NAMALWA (cell line): ENCODE measurements at regions not wholly inside any gene's neighbourhood (a gene's known extent, or its start where the extent isn't known, plus 50 kb on each side); places are given as distances from the start of the nearest gene placed in this dataset.

ENCODE experiments used
- DNase-seq: peaks from one replicate; pipeline ENCODE4 v3.0.0-alpha.2; 2015; ENCODE audit warnings: low spot score

GRCh38 chr5:117060099-117060498, 485.5 kb upstream of the SEMA6A start:
- no peak for DNase-seq

DNA sequence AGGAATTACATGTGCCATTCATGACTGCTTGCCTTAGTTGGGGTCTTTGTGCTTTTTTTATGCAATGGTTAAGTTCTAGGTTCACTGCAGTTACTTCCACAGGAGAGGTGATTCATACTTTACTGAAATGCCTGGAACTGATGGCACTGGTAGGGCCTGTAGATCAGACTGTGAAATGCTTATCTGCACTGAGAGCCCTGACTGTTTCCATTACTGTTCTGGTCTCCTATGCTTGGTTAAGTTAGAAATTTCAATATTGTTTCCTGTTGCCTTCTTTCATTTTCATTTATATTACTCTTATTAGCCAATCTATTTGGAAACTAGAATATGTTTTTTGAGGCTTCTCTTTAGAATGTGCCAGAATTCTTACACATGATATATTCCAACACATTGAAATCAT, 484.1 kb upstream of the SEMA6A start:
- DNase-seq = no peak

- no peak for DNase-seq
Observed at GRCh38 chr5:117055517-117055916, 480.9 kb upstream of the SEMA6A start.

GRCh38 chr5:117054911-117055310, 480.3 kb upstream of the SEMA6A start:
- DNase-seq = no peak

- no peak for DNase-seq
Observed at GRCh38 chr5:117054141-117054540, 479.5 kb upstream of the SEMA6A start.

DNA sequence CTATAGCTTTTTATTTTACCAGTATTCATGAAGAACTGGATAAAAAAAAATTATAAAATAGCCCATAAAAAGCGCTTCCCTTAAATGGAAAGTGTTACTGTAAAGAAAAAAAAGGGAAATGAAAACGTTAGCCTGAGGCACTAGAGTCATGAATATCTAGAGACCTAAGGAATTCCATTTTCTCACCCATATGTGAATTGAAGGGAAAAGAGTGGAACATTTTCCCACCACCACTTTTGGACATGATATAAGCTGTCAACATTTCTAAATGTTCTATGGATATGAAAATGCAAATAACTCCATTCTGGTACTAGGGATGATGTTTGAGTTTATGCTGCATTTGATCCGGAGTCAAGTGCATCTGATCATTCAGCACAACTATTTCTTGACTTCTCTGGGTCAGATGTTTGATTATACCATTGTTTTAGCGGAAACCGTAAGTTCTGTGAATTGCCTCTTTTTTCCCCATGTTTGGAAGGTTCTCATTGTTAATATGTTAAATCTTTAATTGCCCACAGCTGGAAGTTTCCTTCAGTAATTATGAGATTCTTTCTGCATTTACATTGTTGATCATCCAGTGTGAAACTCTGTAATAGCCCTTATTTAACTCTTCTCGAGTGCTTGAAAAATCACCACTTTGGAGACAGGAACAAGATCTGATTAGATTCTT, 467.4 kb upstream of the SEMA6A start:
- DNase-seq = no peak

GRCh38 chr5:117039035-117039434, 464.4 kb upstream of the SEMA6A start:
- DNase-seq = no peak

GRCh38 chr5:117027384-117027783, 452.8 kb upstream of the SEMA6A start:
- DNase-seq = no peak

- DNase-seq = no peak
Observed at GRCh38 chr5:117020999-117021398, 446.4 kb upstream of the SEMA6A start.

GRCh38 chr5:117013280-117013877, 438.8 kb upstream of the SEMA6A start:
- DNase-seq = no peak

DNA sequence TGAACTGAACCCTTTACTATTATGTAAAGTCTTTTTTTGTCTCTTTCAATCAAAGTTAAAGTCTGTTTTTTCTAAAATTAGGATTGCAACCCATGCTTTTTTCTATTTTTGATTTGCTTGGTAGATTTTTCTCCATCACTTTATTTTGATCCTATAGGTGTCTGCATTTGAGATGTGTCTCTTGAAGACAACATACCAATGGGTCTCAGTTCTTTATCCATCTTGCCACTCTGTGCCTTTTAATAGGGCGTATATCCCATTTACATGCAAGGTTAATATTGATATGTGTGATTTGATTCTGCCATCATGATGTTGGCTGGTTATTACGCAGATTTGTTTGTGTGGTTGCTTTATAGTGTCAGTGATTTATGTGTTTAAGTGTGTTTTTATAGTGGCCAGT, 436.0 kb upstream of the SEMA6A start:
- DNase-seq = no peak

DNA sequence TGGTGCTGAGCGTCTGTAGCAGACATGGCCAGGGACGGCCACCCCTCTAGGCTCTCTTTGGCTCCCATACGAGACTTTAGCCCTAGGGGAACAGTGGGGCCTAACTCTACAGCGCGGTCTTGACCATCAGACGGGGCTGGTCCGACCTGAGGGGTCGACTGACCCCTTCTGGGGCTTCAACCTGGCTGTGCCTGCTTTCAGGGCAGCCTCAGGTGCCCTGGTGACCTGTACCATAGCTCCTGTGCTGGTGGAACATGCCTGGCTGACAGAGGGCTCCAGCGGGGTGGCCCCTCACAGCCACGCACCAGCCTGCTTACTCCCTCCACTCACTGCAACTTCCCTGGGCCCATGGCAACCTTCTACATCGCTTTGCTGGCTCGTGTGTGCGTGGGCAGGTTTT, 423.4 kb upstream of the SEMA6A start:
- no peak for DNase-seq

DNA sequence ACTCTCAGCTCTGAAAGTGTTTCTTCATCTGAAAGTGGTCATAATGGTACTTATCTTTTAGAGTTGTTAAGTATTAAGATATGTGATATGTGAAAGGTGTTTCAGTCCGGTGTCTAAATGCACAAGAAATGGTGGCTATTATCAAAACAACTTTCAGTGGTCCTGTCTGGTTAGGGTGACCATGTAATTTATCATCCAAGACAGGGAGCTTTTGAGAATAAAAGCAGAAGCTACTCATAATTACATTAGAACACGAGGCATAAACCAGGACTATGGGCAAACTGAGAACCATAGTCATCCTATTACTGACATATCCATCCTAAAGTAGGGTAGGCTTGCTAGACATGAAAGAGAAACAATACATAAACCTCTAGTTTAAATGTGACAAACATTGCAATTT, 418.1 kb upstream of the SEMA6A start:
- no peak for DNase-seq

- peak; percentile 49 for DNase-seq
Observed at GRCh38 chr5:116989995-116990394, 415.4 kb upstream of the SEMA6A start.

DNA sequence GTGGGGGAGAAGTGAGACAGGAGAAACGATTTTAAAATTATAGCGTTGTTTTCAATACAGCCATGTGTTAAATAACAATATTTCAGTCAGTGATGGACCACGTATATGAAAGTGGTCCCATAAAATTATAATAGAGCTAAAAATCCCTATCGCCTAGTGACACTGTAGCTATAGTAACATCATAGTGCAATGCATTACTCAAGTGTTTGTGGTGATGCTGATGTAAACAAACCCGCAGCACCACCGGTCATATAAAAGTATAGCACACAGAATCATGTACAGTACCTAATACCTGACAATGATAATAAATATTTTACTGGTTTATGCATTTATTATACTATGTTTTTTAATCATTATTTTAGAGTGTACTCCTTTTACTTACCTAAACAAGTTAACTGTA, 407.4 kb upstream of the SEMA6A start:
- DNase-seq = no peak

DNA sequence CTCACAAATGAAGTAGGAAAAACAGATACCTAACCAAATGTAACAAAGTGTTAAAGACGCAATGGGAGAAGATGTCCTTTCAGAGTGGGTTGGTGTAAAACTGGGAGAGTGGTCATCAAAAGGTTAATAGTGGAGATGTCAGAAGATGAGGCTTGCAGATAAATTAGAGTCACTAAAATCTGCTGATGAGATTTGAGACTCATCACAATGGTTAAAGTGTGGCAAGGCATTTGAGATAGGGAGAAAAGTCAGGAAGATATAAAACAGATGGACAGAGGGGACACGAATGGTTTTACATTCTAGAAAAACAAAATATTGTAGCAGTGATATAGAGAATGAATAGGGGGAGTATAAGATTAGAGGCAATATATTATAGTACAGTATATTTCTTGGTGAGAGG, 406.0 kb upstream of the SEMA6A start:
- no peak for DNase-seq

DNA sequence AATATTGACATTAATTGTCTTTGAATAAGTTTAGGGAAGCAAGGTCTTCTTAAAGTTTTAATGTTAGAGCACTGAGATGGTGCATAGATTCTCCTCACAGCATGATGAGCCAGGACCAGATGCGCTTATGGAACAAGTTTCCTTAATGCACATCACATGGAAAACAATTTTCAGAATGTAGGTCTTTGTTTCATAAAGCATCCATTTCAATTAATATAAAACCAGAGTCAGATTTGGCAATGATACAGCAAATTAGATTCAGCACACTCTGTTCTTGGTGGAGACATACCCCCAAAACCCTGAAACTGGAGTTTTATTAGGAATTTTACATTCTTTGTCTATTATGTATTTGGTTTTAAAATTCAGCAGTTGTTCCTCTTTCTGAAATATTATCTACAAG, 402.1 kb upstream of the SEMA6A start:
- DNase-seq = no peak

DNA sequence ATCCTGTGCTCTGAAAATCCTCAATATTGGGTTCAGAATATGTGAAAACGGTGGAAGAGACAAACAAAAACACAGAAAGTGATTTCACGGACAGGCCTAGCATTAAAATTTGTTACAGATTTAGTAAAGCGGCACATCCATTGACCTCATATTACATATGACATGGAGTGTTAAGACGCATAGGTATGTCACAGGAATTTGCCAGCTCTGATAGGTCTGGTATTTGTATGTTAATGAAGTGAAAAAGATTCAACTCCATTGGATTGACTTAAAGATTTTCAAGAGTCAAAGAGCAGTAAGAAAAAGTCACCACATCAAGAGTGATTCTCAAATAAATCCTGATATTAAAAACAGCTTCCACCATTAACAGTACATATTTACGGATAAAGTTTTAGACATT, 396.5 kb upstream of the SEMA6A start:
- DNase-seq = no peak

- DNase-seq = peak; percentile 59
Observed at GRCh38 chr5:116970318-116970717, 395.7 kb upstream of the SEMA6A start.

DNA sequence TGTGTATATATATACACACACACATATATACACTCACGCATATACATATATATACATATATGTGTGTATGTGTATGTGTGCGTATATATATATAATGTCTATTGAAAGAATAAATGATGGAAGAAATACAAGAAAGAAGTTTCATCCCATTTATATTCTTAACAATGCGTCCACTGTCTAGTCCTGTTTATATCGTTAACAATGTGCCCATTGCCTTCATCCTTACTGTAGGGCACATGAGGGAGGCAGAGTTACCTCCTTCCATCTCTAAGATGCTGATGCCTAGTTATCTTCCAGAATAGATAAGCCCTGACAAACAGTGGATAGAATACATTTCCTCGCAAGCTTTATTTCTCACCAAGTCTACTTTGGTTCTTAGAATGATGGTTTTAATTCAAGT, 389.8 kb upstream of the SEMA6A start:
- no peak for DNase-seq

DNA sequence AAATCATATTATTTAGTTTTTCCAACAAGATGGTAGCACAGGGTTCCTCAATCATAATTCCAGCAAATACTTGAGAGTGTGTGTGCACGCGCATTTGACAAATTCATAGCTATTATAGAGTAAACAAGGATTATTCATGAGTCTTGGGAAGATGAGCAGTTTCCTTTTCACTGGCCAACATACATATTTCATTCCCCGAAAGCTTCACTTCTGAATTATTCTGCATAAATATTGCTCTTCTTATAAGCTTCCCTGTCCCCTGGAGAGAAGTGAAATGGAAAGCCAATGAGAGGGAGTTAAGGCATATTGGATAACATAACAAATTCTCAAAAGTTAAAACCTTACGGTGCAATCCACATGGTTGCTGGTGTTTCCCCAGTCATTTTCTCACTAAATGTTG, 386.4 kb upstream of the SEMA6A start:
- DNase-seq = no peak

- no peak for DNase-seq
Observed at GRCh38 chr5:116959843-116960242, 385.2 kb upstream of the SEMA6A start.

- no peak for DNase-seq
Observed at GRCh38 chr5:116953251-116953930, 378.8 kb upstream of the SEMA6A start.

- no peak for DNase-seq
Observed at GRCh38 chr5:116951219-116951618, 376.6 kb upstream of the SEMA6A start.
